ENCODE measurements at regions not wholly inside any gene's neighbourhood (a gene's known extent, or its start where the extent isn't known, plus 50 kb on each side); places are given as distances from the start of the nearest gene placed in this dataset.

- no peak for TF ChIP-seq E2F6 (IDR thresholded peaks at IDR 0.05)
- no peak for TF ChIP-seq ASH2L (IDR thresholded peaks at IDR 0.05; ENCODE audit: low read length)
- no peak for TF ChIP-seq NRF1 (IDR thresholded peaks at IDR 0.05; ENCODE audit: low read depth, low read length)
- no peak for TF ChIP-seq KDM4A (IDR thresholded peaks at IDR 0.05; ENCODE audit: low read depth, low read length, severe bottlenecking)
- no peak for TF ChIP-seq SP2 (IDR thresholded peaks at IDR 0.05; ENCODE audit: low read length)
- no peak for TF ChIP-seq CHD1 (IDR thresholded peaks at IDR 0.05; ENCODE audit: low read depth, low read length)
These were observed 423.0 kb upstream of the KIF2A start (continued) for GRCh38 chr5:61882901-61883500.
